GM23338 (cell line): ENCODE measurements at regions not wholly inside any gene's neighbourhood (a gene's known extent, or its start where the extent isn't known, plus 50 kb on each side); places are given as distances from the start of the nearest gene placed in this dataset.

ENCODE experiments used
- ATAC-seq: fragments of 200-7000 bp; cut with Tn5 transposase; 3 replicates; pipeline ENCODE4 v1.9.1; 2020
- DNase-seq: peaks from one replicate; pipeline ENCODE4 v3.0.0-alpha.2; 2015; ENCODE audit warnings: low spot score
- H2AFZ ChIP-seq: fragments of 200-600 bp; sonication (generic); 2 replicates; pipeline ENCODE4 v1.8.0; 2016; ENCODE audit warnings: antibody characterized with exemption, mild to moderate bottlenecking, moderate library complexity
- H3F3A ChIP-seq: fragments of 200-600 bp; sonication (generic); replicated peaks from 2 replicates; pipeline ENCODE4 v1.8.0; 2017; ENCODE audit warnings: antibody characterized with exemption, mixed run types, low read depth
- H3K27ac ChIP-seq: fragments of 200-600 bp; sonication (generic); 2 replicates; pipeline ENCODE4 v1.6.1; 2016; ENCODE audit warnings: low read depth
- H3K27me3 ChIP-seq: fragments of 200-600 bp; sonication (generic); 2 replicates; pipeline ENCODE4 v1.8.0; 2016; ENCODE audit warnings: mild to moderate bottlenecking, mixed run types, moderate library complexity; ENCODE audit not compliant: insufficient read depth
- H3K36me3 ChIP-seq: fragments of 200-600 bp; sonication (generic); 2 replicates; pipeline ENCODE4 v1.8.0; 2016; ENCODE audit warnings: mild to moderate bottlenecking; ENCODE audit not compliant: insufficient read depth
- H3K4me1 ChIP-seq: fragments of 200-600 bp; sonication (generic); 2 replicates; pipeline ENCODE4 v1.8.0; 2016; ENCODE audit warnings: mild to moderate bottlenecking, moderate library complexity; ENCODE audit not compliant: insufficient read depth
- H3K4me2 ChIP-seq: fragments of 200-600 bp; sonication (generic); 2 replicates; pipeline ENCODE4 v1.7.1; 2017; ENCODE audit warnings: mixed run types
- H3K4me3 ChIP-seq: fragments of 200-600 bp; sonication (generic); 2 replicates; pipeline ENCODE4 v1.6.1; 2016; ENCODE audit warnings: mixed run types
- H3K79me2 ChIP-seq: fragments of 200-600 bp; sonication (generic); replicated peaks from 2 replicates; pipeline ENCODE4 v1.8.0; 2017; ENCODE audit warnings: mild to moderate bottlenecking; ENCODE audit not compliant: insufficient read depth
- H3K9me2 ChIP-seq: fragments of 200-600 bp; sonication (generic); 2 replicates; pipeline ENCODE4 v1.8.0; 2017; ENCODE audit not compliant: insufficient read depth
- H4K20me1 ChIP-seq: fragments of 200-600 bp; sonication (generic); replicated peaks from 2 replicates; pipeline ENCODE4 v1.8.0; 2017; ENCODE audit warnings: mild to moderate bottlenecking; ENCODE audit not compliant: insufficient read depth
- H3K27ac Mint-ChIP-seq: 2 replicates; pipeline ENCODE4 v1.8.0; 2020; ENCODE audit warnings: inconsistent platforms, mild to moderate bottlenecking, moderate library complexity, mixed read lengths
- H3K27me3 Mint-ChIP-seq: 3 replicates; pipeline ENCODE4 v1.8.0; 2022; ENCODE audit warnings: low read depth, mild to moderate bottlenecking, moderate library complexity, mixed read lengths, inconsistent platforms; ENCODE audit not compliant: insufficient read depth, poor library complexity
- H3K36me3 Mint-ChIP-seq: 3 replicates; pipeline ENCODE4 v1.8.0; 2021; ENCODE audit warnings: low read depth, mild to moderate bottlenecking, inconsistent platforms, moderate library complexity, mixed read lengths
- H3K4me1 Mint-ChIP-seq: 3 replicates; pipeline ENCODE4 v1.8.0; 2020; ENCODE audit warnings: mild to moderate bottlenecking, inconsistent platforms, mixed read lengths
- H3K4me3 Mint-ChIP-seq: 3 replicates; pipeline ENCODE4 v1.8.0; 2021; ENCODE audit warnings: moderate library complexity, mild to moderate bottlenecking, inconsistent platforms, mixed read lengths
- H3K9me3 Mint-ChIP-seq: 3 replicates; pipeline ENCODE4 v1.8.0; 2020; ENCODE audit warnings: moderate library complexity, mild to moderate bottlenecking, inconsistent platforms, mixed read lengths
- ETS1 ChIP-seq: IDR thresholded peaks from 2 replicates; pipeline ENCODE4 v1.6.1; 2016; ENCODE audit warnings: antibody characterized with exemption
- EZH2phosphoT487 ChIP-seq: fragments of 200-600 bp; sonication (generic); IDR thresholded peaks from one replicate; pipeline ENCODE4 v1.8.1; 2018; ENCODE audit warnings: antibody characterized with exemption; ENCODE audit not compliant: unreplicated experiment
- NANOG ChIP-seq: IDR thresholded peaks from 2 replicates; pipeline ENCODE4 v1.6.1; 2016; ENCODE audit warnings: antibody characterized with exemption, borderline replicate concordance
- POLR2AphosphoS5 ChIP-seq: IDR thresholded peaks from 2 replicates; pipeline ENCODE4 v1.6.1; 2016; ENCODE audit warnings: antibody characterized with exemption, low read depth
- STAT1 ChIP-seq: IDR thresholded peaks from one replicate; pipeline ENCODE4 v1.6.1; 2016; ENCODE audit warnings: antibody characterized with exemption; ENCODE audit not compliant: unreplicated experiment
- ZNF114 ChIP-seq: fragments of 250-450 bp; sonication (Bioruptor Pico); IDR thresholded peaks from 2 replicates; pipeline ENCODE4 v1.5.0; 2020; ENCODE audit warnings: mild to moderate bottlenecking, moderate library complexity
- ZNF331 ChIP-seq: fragments of 250-450 bp; sonication (Bioruptor Pico); IDR thresholded peaks from 2 replicates; pipeline ENCODE4 v1.5.0; 2020; ENCODE audit warnings: low read depth, mild to moderate bottlenecking, moderate library complexity
- ZNF462 ChIP-seq: fragments of 250-450 bp; sonication (Bioruptor Pico); IDR thresholded peaks from 2 replicates; pipeline ENCODE4 v1.5.0; 2020; ENCODE audit warnings: mild to moderate bottlenecking, moderate library complexity

GRCh38 chr15:94081829-94082228, 149.5 kb upstream of the MCTP2 start:
- Histone ChIP-seq H2AFZ (peak overlapping the region; percentile 18; the same call in 1 of the 2 replicates), H3K4me2 (no peak overlapping the region), H3K4me1 (peaks cover 4% of the 10 kb centered on the region; the same call in 1 of the 2 replicates), H3K36me3 (no peaks in the 10 kb centered on the region), H3K9me2 (peaks cover 9% of the 10 kb centered on the region; the same call in 1 of the 2 replicates), H3K79me2 (no peaks in the 10 kb centered on the region), H4K20me1 (no peaks in the 10 kb centered on the region), H3F3A (no peaks in the 10 kb centered on the region), H3K27ac (no peak overlapping the region), H3K27me3 (no peaks in the 10 kb centered on the region), H3K4me3 (no peak overlapping the region)
- Mint-ChIP-seq H3K27me3 (peaks cover 5% of the 10 kb centered on the region), H3K27ac (no peak overlapping the region), H3K4me3 (no peak overlapping the region), H3K36me3 (no peaks in the 10 kb centered on the region), H3K4me1 (peaks cover 12% of the 10 kb centered on the region), H3K9me3 (no peaks in the 10 kb centered on the region)
- TF ChIP-seq POLR2AphosphoS5 (no peak), ZNF114 (CRISPR knock-in tag) (no peak), STAT1 (no peak), ZNF331 (CRISPR knock-in tag) (no peak), NANOG (no peak), EZH2phosphoT487 (no peak), ZNF462 (CRISPR knock-in tag) (no peak), ETS1 (no peak)
- no peak for DNase-seq
- ATAC-seq, result no peak
